Trophoblast cell (in vitro differentiated cells and primary cell): ENCODE measurements at regions not wholly inside any gene's neighbourhood (a gene's known extent, or its start where the extent isn't known, plus 50 kb on each side); places are given as distances from the start of the nearest gene placed in this dataset.
"Not testable (repeated sequence)": the region's sequence is repeated elsewhere in the genome, so short reads cannot be mapped to it uniquely, and the experiment has no call there.

Experiments used
- DNase-seq, 2 donors: peaks; one replicate each; pipeline ENCODE4 v3.0.0-alpha.2; 2016
- H2AFZ ChIP-seq: 2 replicates; pipeline ENCODE4 v1.6.1; 2013; ENCODE audit warnings: low read length, moderate library complexity, mild to moderate bottlenecking; ENCODE audit not compliant: insufficient read depth, poor library complexity
- H2AK5ac ChIP-seq: 2 replicates; pipeline ENCODE4 v1.6.1; 2013; ENCODE audit warnings: mild to moderate bottlenecking, low read length
- H2BK120ac ChIP-seq: 2 replicates; pipeline ENCODE4 v1.6.1; 2013; ENCODE audit warnings: low read length, mild to moderate bottlenecking, moderate library complexity; ENCODE audit not compliant: insufficient read depth, poor library complexity
- H2BK12ac ChIP-seq: 2 replicates; pipeline ENCODE4 v1.6.1; 2013; ENCODE audit warnings: mild to moderate bottlenecking, low read length, moderate library complexity
- H2BK5ac ChIP-seq: 2 replicates; pipeline ENCODE4 v1.6.1; 2013; ENCODE audit warnings: low read length, low read depth, moderate library complexity, mild to moderate bottlenecking; ENCODE audit not compliant: poor library complexity
- H3K14ac ChIP-seq: 2 replicates; pipeline ENCODE4 v1.6.1; 2013; ENCODE audit warnings: mild to moderate bottlenecking, low read length
- H3K18ac ChIP-seq: 2 replicates; pipeline ENCODE4 v1.6.1; 2013; ENCODE audit warnings: mild to moderate bottlenecking, low read length
- H3K23ac ChIP-seq: 2 replicates; pipeline ENCODE4 v1.6.1; 2013; ENCODE audit warnings: low read length
- H3K27ac ChIP-seq: 2 replicates; pipeline ENCODE4 v1.5.1; 2013; ENCODE audit warnings: low read depth, mild to moderate bottlenecking, inconsistent platforms, low read length, moderate library complexity
- H3K27me3 ChIP-seq: 2 replicates; pipeline ENCODE4 v1.6.1; 2013; ENCODE audit warnings: inconsistent platforms, mild to moderate bottlenecking, low read length, moderate library complexity; ENCODE audit not compliant: insufficient read depth
- H3K36me3 ChIP-seq, 2 experiments: 1 replicate in 1 of 2; 2 replicates in 1 of 2; pipeline ENCODE4 v1.6.1; 2013; ENCODE audit warnings: low read length in 2 of 2, mild to moderate bottlenecking in 2 of 2, moderate library complexity in 1 of 2; ENCODE audit not compliant: insufficient read depth in 2 of 2, control insufficient read depth in 1 of 2
- H3K4ac ChIP-seq: 2 replicates; pipeline ENCODE4 v1.6.1; 2013; ENCODE audit warnings: low read depth, mild to moderate bottlenecking, low read length, moderate library complexity
- H3K4me1 ChIP-seq, 2 experiments: 1 replicate in 1 of 2; 2 replicates in 1 of 2; pipeline ENCODE4 v1.6.1; 2013; ENCODE audit warnings: low read length in 2 of 2, mild to moderate bottlenecking in 2 of 2, moderate library complexity in 1 of 2; ENCODE audit not compliant: insufficient read depth in 2 of 2, control insufficient read depth in 1 of 2
- H3K4me2 ChIP-seq: 2 replicates; pipeline ENCODE4 v1.6.1; 2013; ENCODE audit warnings: inconsistent platforms, mild to moderate bottlenecking, low read length, moderate library complexity
- H3K4me3 ChIP-seq: 2 replicates; pipeline ENCODE4 v1.5.1; 2013; ENCODE audit warnings: mild to moderate bottlenecking, low read depth, low read length, inconsistent platforms
- H3K79me1 ChIP-seq: one replicate; pipeline ENCODE4 v1.6.1; 2013; ENCODE audit warnings: low read length
- H3K79me2 ChIP-seq: 2 replicates; pipeline ENCODE4 v1.6.1; 2013; ENCODE audit warnings: low read length, mild to moderate bottlenecking; ENCODE audit not compliant: control insufficient read depth, insufficient read depth, poor library complexity
- H3K9ac ChIP-seq: 2 replicates; pipeline ENCODE4 v1.6.1; 2013; ENCODE audit warnings: mild to moderate bottlenecking, low read length
- H3K9me3 ChIP-seq: 2 replicates; pipeline ENCODE4 v1.6.1; 2013; ENCODE audit warnings: low read depth, mild to moderate bottlenecking, control low read depth, inconsistent platforms, low read length; ENCODE audit not compliant: insufficient read depth
- H4K12ac ChIP-seq: 2 replicates; pipeline ENCODE4 v1.6.1; 2013; ENCODE audit warnings: low read depth, mild to moderate bottlenecking, low read length, moderate library complexity
- H4K8ac ChIP-seq: 2 replicates; pipeline ENCODE4 v1.6.1; 2013; ENCODE audit warnings: low read depth, mild to moderate bottlenecking, low read length, moderate library complexity
- H4K91ac ChIP-seq: one replicate; pipeline ENCODE4 v1.6.1; 2013; ENCODE audit warnings: low read depth, mild to moderate bottlenecking, low read length, moderate library complexity
- WGBS: extraction: QIAGEN DNeasy Blood & Tissue Kit; methylation state at CpG from one replicate; pipeline ENCODE4 v1.1.7; 2013; ENCODE audit warnings: missing lambda C conversion rate; ENCODE audit not compliant: insufficient read length, insufficient coverage; ENCODE audit errors: extremely low coverage; 5-methylcytosine and 5-hydroxymethylcytosine counted together

GRCh38 chr4:187672526-187672925 is 323.0 kb upstream of the ZFP42 start:
- H3K9me3 ChIP-seq, H3K9ac ChIP-seq, H3K79me1 ChIP-seq, DNase-seq, H3K79me2 ChIP-seq, H3K23ac ChIP-seq, H3K4me2 ChIP-seq, H2BK120ac ChIP-seq, H3K36me3 ChIP-seq, H2BK12ac ChIP-seq, H3K27ac ChIP-seq, H4K8ac ChIP-seq, H3K4me1 ChIP-seq, H4K91ac ChIP-seq, H3K4me3 ChIP-seq, H3K4ac ChIP-seq, H4K12ac ChIP-seq, H3K14ac ChIP-seq, H2AK5ac ChIP-seq, H2AFZ ChIP-seq, H3K27me3 ChIP-seq, H2BK5ac ChIP-seq, H3K18ac ChIP-seq: not testable (repeated sequence)
- WGBS = no CpG with 5 or more reads among the region's 12 CpGs

DNA sequence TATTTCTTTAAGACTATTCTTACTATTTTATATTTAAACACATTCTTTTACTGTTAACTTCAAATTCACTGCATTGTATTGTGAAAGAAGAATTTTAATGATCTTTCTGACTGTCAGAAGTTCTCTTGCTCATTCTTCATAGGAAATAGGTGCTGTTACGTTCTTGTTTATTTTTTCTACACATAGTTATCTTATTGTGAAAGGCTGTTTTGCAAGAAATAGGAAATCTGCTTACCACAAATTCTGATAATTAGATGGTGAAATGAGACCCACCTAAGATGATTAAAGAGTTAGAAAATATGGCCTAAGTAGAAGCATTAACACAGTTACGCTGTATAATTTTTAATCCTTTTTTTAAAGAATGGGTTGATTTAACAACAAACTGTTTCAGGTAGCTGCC is 316.1 kb upstream of the ZFP42 start:
- H3K18ac ChIP-seq = no peak overlapping the region
- H3K4me1 ChIP-seq = no peaks in the 10 kb centered on the region
- H3K4me2 ChIP-seq = no peak overlapping the region
- no CpG with 5 or more reads among the region's 2 CpGs for WGBS
- no peak overlapping the region for H2BK5ac ChIP-seq
- DNase-seq = no peak
- H3K4ac ChIP-seq = no peak overlapping the region
- H4K8ac ChIP-seq = no peak overlapping the region
- no peaks in the 10 kb centered on the region for H3K79me2 ChIP-seq
- H2AK5ac ChIP-seq = no peak overlapping the region
- H3K36me3 ChIP-seq = no peaks in the 10 kb centered on the region
- no peak overlapping the region for H2AFZ ChIP-seq
- H3K79me1 ChIP-seq = no peaks in the 10 kb centered on the region
- no peak overlapping the region for H2BK120ac ChIP-seq
- no peak overlapping the region for H3K9ac ChIP-seq
- H3K9me3 ChIP-seq = no peaks in the 10 kb centered on the region
- H3K23ac ChIP-seq = no peak overlapping the region
- no peak overlapping the region for H3K14ac ChIP-seq
- H3K27ac ChIP-seq = no peak overlapping the region
- H3K4me3 ChIP-seq = no peak overlapping the region
- no peaks in the 10 kb centered on the region for H3K27me3 ChIP-seq
- H2BK12ac ChIP-seq = no peak overlapping the region
- H4K91ac ChIP-seq = no peak overlapping the region
- H4K12ac ChIP-seq = no peak overlapping the region

DNA sequence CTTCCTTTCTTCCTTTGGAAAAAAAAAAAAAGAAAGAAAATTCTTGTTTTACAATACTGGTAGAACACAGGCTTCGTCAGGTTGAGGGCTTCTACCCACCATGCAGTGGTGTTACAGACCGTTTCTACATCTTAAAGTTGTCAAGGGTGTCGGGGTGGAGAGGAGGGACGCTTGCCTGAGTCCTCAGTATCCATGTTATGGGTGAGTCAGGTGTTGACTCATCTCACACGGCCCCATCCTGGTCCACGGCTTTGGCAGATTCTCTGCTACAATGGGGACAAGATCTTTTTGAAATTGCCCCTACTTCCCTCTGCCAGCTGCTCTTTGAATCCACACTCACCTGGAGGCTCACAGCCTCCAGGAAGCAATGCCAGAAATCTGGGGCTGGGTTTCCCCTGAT is 310.3 kb upstream of the ZFP42 start:
- H3K9me3 ChIP-seq = no peaks in the 10 kb centered on the region
- H3K14ac ChIP-seq = no peak overlapping the region
- H3K27me3 ChIP-seq = no peaks in the 10 kb centered on the region
- H3K4me1 ChIP-seq = no peaks in the 10 kb centered on the region
- no peak overlapping the region for H2AFZ ChIP-seq
- H3K4ac ChIP-seq = no peak overlapping the region
- no peak for DNase-seq
- H2BK120ac ChIP-seq = no peak overlapping the region
- no peaks in the 10 kb centered on the region for H3K79me2 ChIP-seq
- H4K91ac ChIP-seq = no peak overlapping the region
- no peak overlapping the region for H2AK5ac ChIP-seq
- no peak overlapping the region for H3K4me3 ChIP-seq
- H2BK5ac ChIP-seq = no peak overlapping the region
- no peak overlapping the region for H4K8ac ChIP-seq
- no peak overlapping the region for H3K9ac ChIP-seq
- no CpG with 5 or more reads among the region's 6 CpGs for WGBS
- H3K36me3 ChIP-seq = no peaks in the 10 kb centered on the region
- H3K27ac ChIP-seq = no peak overlapping the region
- H4K12ac ChIP-seq = no peak overlapping the region
- no peak overlapping the region for H3K18ac ChIP-seq
- no peak overlapping the region for H2BK12ac ChIP-seq
- no peak overlapping the region for H3K23ac ChIP-seq
- no peak overlapping the region for H3K4me2 ChIP-seq
- no peaks in the 10 kb centered on the region for H3K79me1 ChIP-seq

DNA sequence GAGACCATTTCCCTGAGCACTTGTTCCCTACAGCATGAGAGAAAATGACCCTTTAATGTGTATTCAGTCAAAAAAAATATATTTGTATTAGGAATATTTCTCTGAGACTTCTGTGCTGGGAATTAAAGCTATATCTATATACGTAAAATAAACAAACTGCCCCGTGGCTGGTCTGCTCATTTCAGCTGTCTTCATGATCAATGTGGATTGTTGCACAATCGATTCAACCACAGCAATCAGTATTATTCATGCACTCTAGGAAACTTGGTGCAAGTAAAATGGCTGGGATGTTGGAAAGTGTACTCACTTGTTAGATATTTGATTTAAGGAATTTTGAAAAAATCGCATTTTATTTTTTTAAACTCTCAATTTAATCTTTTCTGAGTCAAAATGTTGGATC is 307.9 kb upstream of the ZFP42 start:
- Histone ChIP-seq H3K23ac (no peak overlapping the region), H3K4me1 (no peaks in the 10 kb centered on the region), H2AK5ac (no peak overlapping the region), H4K8ac (no peak overlapping the region), H3K9me3 (no peaks in the 10 kb centered on the region), H3K36me3 (no peaks in the 10 kb centered on the region), H3K79me1 (no peaks in the 10 kb centered on the region), H3K4me2 (no peak overlapping the region), H3K27ac (no peak overlapping the region), H3K9ac (no peak overlapping the region), H3K79me2 (no peaks in the 10 kb centered on the region), H2BK12ac (no peak overlapping the region), H4K91ac (no peak overlapping the region), H3K27me3 (no peaks in the 10 kb centered on the region), H2BK120ac (no peak overlapping the region), H4K12ac (no peak overlapping the region), H3K14ac (no peak overlapping the region), H3K4me3 (no peak overlapping the region), H3K4ac (no peak overlapping the region), H3K18ac (no peak overlapping the region), H2AFZ (no peak overlapping the region), H2BK5ac (no peak overlapping the region)
- no CpG with 5 or more reads among the region's 4 CpGs for WGBS
- no peak for DNase-seq
